Activated CD8-positive, alpha-beta T cell treated with anti-CD3 and anti-CD28 coated beads for 36 hours (primary cell): ENCODE measurements at regions not wholly inside any gene's neighbourhood (a gene's known extent, or its start where the extent isn't known, plus 50 kb on each side); places are given as distances from the start of the nearest gene placed in this dataset.

Source experiments
- ATAC-seq: fragments of 200-7000 bp; cut with Tn5 transposase; one replicate; pipeline ENCODE4 v1.10.0; 2021; ENCODE audit warnings: mild to moderate bottlenecking, moderate library complexity
- CTCF ChIA-PET: fragments of 350-600 bp; sonication (Branson Sonifier 250); formaldehyde crosslinking; loops from one replicate; lab custom pipeline; 2021; ENCODE audit warnings: antibody characterized with exemption; lab: Charles Lee
- POLR2A ChIA-PET: fragments of 350-600 bp; sonication (Branson Sonifier 250); formaldehyde crosslinking; loops from one replicate; lab custom pipeline; 2021; ENCODE audit warnings: antibody characterized with exemption; lab: Charles Lee
- DNase-seq: peaks from one replicate; pipeline ENCODE4 v3.0.0-alpha.2; 2020
- H3K27ac Mint-ChIP-seq: one replicate; pipeline ENCODE4 v1.8.0; 2021; ENCODE audit warnings: mild to moderate bottlenecking, mixed read lengths
- H3K27me3 Mint-ChIP-seq: one replicate; pipeline ENCODE4 v1.8.0; 2021; ENCODE audit warnings: mixed read lengths
- H3K36me3 Mint-ChIP-seq: one replicate; pipeline ENCODE4 v1.8.0; 2021; ENCODE audit warnings: low read depth, mixed read lengths
- H3K4me1 Mint-ChIP-seq: one replicate; pipeline ENCODE4 v1.8.0; 2021; ENCODE audit warnings: low read depth, mixed read lengths
- H3K4me3 Mint-ChIP-seq: one replicate; pipeline ENCODE4 v1.8.0; 2021; ENCODE audit warnings: mild to moderate bottlenecking, moderate library complexity, mixed read lengths
- H3K9me3 Mint-ChIP-seq: one replicate; pipeline ENCODE4 v1.8.0; 2021; ENCODE audit warnings: mixed read lengths
- CTCF ChIP-seq: fragments of 200-600 bp; IDR thresholded peaks from one replicate; pipeline ENCODE4 v1.8.0; 2022; ENCODE audit warnings: antibody characterized with exemption, mild to moderate bottlenecking
- intact Hi-C: fragments of 100-400 bp; cut with micrococcal nuclease; formaldehyde crosslinking; loops from one replicate; pipeline ENCODE4 v1.10.0; 2022

GRCh38 chr16:65684230-65684629, 562.4 kb upstream of the CDH11 start:
- no peak overlapping the region for H3K4me3 Mint-ChIP-seq
- H3K36me3 Mint-ChIP-seq = no peaks in the 10 kb centered on the region
- peaks cover 5% of the 10 kb centered on the region for H3K9me3 Mint-ChIP-seq
- peaks cover 2% of the 10 kb centered on the region for H3K27me3 Mint-ChIP-seq
- CTCF ChIA-PET = interaction anchor here (0.7 kb wide), 1 partner anchor 65 kb away, joined by 3 read pairs; no protein-coding TSS in a partner anchor
- TF ChIP-seq CTCF = no peak
- intact Hi-C loops = no loop called here
- POLR2A ChIA-PET = no interaction called here
- DNase-seq (no peak), ATAC-seq (no peak)
- no peak overlapping the region for H3K27ac Mint-ChIP-seq
- no peaks in the 10 kb centered on the region for H3K4me1 Mint-ChIP-seq

GRCh38 chr16:65681406-65681805, 559.5 kb upstream of the CDH11 start:
- TF ChIP-seq CTCF = no peak

GRCh38 chr16:65679785-65680184, 557.9 kb upstream of the CDH11 start:
- no peak overlapping the region for H3K4me3 Mint-ChIP-seq

More at GRCh38 chr16:65681406-65681805, 559.5 kb upstream of the CDH11 start:
- Mint-ChIP-seq H3K4me1 (no peaks in the 10 kb centered on the region), H3K27me3 (peaks cover 2% of the 10 kb centered on the region), H3K9me3 (peaks cover 5% of the 10 kb centered on the region), H3K27ac (no peak overlapping the region), H3K36me3 (no peaks in the 10 kb centered on the region), H3K4me3 (no peak overlapping the region)
- no peak for ATAC-seq
- DNase-seq = no peak
- intact Hi-C loops = no loop called here
- ChIA-PET CTCF (no interaction called here), POLR2A (no interaction called here)

GRCh38 chr16:65675161-65675560, 553.3 kb upstream of the CDH11 start:
- Mint-ChIP-seq H3K27ac (no peak overlapping the region), H3K27me3 (no peaks in the 10 kb centered on the region), H3K36me3 (no peaks in the 10 kb centered on the region), H3K9me3 (peaks cover 2% of the 10 kb centered on the region), H3K4me1 (no peaks in the 10 kb centered on the region), H3K4me3 (no peak overlapping the region)
- no peak for ATAC-seq
- CTCF ChIA-PET = no interaction called here
- no peak for TF ChIP-seq CTCF
- DNase-seq = no peak
- intact Hi-C loops = no loop called here
- POLR2A ChIA-PET = no interaction called here

More at GRCh38 chr16:65679785-65680184, 557.9 kb upstream of the CDH11 start:
- no peak for ATAC-seq
- Mint-ChIP-seq H3K36me3 (no peaks in the 10 kb centered on the region), H3K9me3 (peaks cover 3% of the 10 kb centered on the region), H3K27me3 (peaks cover 2% of the 10 kb centered on the region), H3K4me1 (no peaks in the 10 kb centered on the region), H3K27ac (no peak overlapping the region)
- no peak for TF ChIP-seq CTCF
- no peak for DNase-seq
- intact Hi-C loops = no loop called here
- ChIA-PET POLR2A (no interaction called here), CTCF (no interaction called here)

- ChIA-PET CTCF (no interaction called here), POLR2A (no interaction called here)
- TF ChIP-seq CTCF = no peak
- ATAC-seq (no peak), DNase-seq (no peak)
- no peaks in the 10 kb centered on the region for H3K4me1 Mint-ChIP-seq
- peaks cover 2% of the 10 kb centered on the region for H3K9me3 Mint-ChIP-seq
- H3K27me3 Mint-ChIP-seq = no peaks in the 10 kb centered on the region
- H3K27ac Mint-ChIP-seq = no peak overlapping the region
- H3K36me3 Mint-ChIP-seq = no peaks in the 10 kb centered on the region
- H3K4me3 Mint-ChIP-seq = no peak overlapping the region
- intact Hi-C loops = no loop called here
Measured at GRCh38 chr16:65672960-65673359, 551.1 kb upstream of the CDH11 start.
